ENCODE measurements at regions not wholly inside any gene's neighbourhood (a gene's known extent, or its start where the extent isn't known, plus 50 kb on each side); places are given as distances from the start of the nearest gene placed in this dataset.

GRCh38 chr3:25885544-25885943 lies 95.7 kb downstream of the OXSM start:
- Mint-ChIP-seq H3K4me1 (ENCODE audit: low read depth) (no peaks in the 10 kb centered on the region), H3K27ac (no peak overlapping the region), H3K9me3 (no peaks in the 10 kb centered on the region; the same call in 1 of the 2 replicates), H3K4me3 (no peak overlapping the region), H3K36me3 (ENCODE audit: low read depth) (no peaks in the 10 kb centered on the region), H3K27me3 (ENCODE audit: insufficient read depth) (no peaks in the 10 kb centered on the region)
- DNase-seq, result no peak
- no peak for TF ChIP-seq CTCF (IDR thresholded peaks at IDR 0.05)

- Mint-ChIP-seq H3K27ac (no peak overlapping the region), H3K9me3 (no peaks in the 10 kb centered on the region; the same call in 1 of the 2 replicates), H3K36me3 (ENCODE audit: low read depth) (no peaks in the 10 kb centered on the region), H3K27me3 (ENCODE audit: insufficient read depth) (no peaks in the 10 kb centered on the region), H3K4me3 (no peak overlapping the region), H3K4me1 (ENCODE audit: low read depth) (no peaks in the 10 kb centered on the region)
- DNase-seq, result no peak
- TF ChIP-seq CTCF (IDR thresholded peaks at IDR 0.05), result no peak
Observed at GRCh38 chr3:25887907-25888306, 98.0 kb downstream of the OXSM start.

GRCh38 chr3:25888892-25889524 lies 99.1 kb downstream of the OXSM start:
- Mint-ChIP-seq H3K27ac (no peak overlapping the region), H3K4me1 (ENCODE audit: low read depth) (no peaks in the 10 kb centered on the region), H3K4me3 (no peak overlapping the region), H3K9me3 (no peaks in the 10 kb centered on the region; the same call in 1 of the 2 replicates), H3K36me3 (ENCODE audit: low read depth) (no peaks in the 10 kb centered on the region), H3K27me3 (ENCODE audit: insufficient read depth) (no peaks in the 10 kb centered on the region)
- DNase-seq, result no peak
- TF ChIP-seq CTCF (IDR thresholded peaks at IDR 0.05), result no peak

- H3K4me3 Mint-ChIP-seq, result no peak overlapping the region
- no peaks in the 10 kb centered on the region for H3K36me3 Mint-ChIP-seq (ENCODE audit: low read depth)
- H3K27me3 Mint-ChIP-seq (ENCODE audit: insufficient read depth), result no peaks in the 10 kb centered on the region
- no peak for TF ChIP-seq CTCF (IDR thresholded peaks at IDR 0.05)
- H3K4me1 Mint-ChIP-seq (ENCODE audit: low read depth), result no peaks in the 10 kb centered on the region
- no peak for DNase-seq
- no peaks in the 10 kb centered on the region; the same call in 1 of the 2 replicates for H3K9me3 Mint-ChIP-seq
- no peak overlapping the region for H3K27ac Mint-ChIP-seq
Observed at GRCh38 chr3:25889525-25889917, 99.6 kb downstream of the OXSM start.

- Mint-ChIP-seq H3K27ac (no peak overlapping the region), H3K4me1 (ENCODE audit: low read depth) (no peaks in the 10 kb centered on the region), H3K4me3 (no peak overlapping the region), H3K36me3 (ENCODE audit: low read depth) (no peaks in the 10 kb centered on the region), H3K27me3 (ENCODE audit: insufficient read depth) (no peaks in the 10 kb centered on the region), H3K9me3 (no peaks in the 10 kb centered on the region)
- no peak for DNase-seq
- TF ChIP-seq CTCF (IDR thresholded peaks at IDR 0.05), result no peak
Observed at GRCh38 chr3:25894101-25894500, 104.2 kb downstream of the OXSM start.
